Keratinocyte (primary cell): ENCODE measurements at regions not wholly inside any gene's neighbourhood (a gene's known extent, or its start where the extent isn't known, plus 50 kb on each side); places are given as distances from the start of the nearest gene placed in this dataset.

Experiments
- EZH2 ChIP-seq: IDR thresholded peaks from one replicate; pipeline ENCODE4 v1.6.1; 2012; ENCODE audit warnings: inconsistent platforms, mild to moderate bottlenecking, low read length, moderate library complexity
- TF ChIP-seq, protein P1 (sequence below), 3 experiments: IDR thresholded peaks in 1 of 3; conservative IDR thresholded peaks in 1 of 3; optimal IDR thresholded peaks in 1 of 3; 2 replicates in 2 of 3; 3 replicates in 1 of 3; pipeline versions ENCODE3 to v1.5.1; 2011; ENCODE audit warnings: low read length in 3 of 3, mild to moderate bottlenecking in 3 of 3, moderate library complexity in 2 of 3, control low read depth in 1 of 3, inconsistent platforms in 1 of 3; ENCODE audit not compliant: insufficient read depth in 2 of 3; ENCODE audit errors: extremely low read depth in 1 of 3

GRCh38 chr15:23793191-23793680, 106.1 kb upstream of the NDN start:
- TF ChIP-seq, protein P1, sequence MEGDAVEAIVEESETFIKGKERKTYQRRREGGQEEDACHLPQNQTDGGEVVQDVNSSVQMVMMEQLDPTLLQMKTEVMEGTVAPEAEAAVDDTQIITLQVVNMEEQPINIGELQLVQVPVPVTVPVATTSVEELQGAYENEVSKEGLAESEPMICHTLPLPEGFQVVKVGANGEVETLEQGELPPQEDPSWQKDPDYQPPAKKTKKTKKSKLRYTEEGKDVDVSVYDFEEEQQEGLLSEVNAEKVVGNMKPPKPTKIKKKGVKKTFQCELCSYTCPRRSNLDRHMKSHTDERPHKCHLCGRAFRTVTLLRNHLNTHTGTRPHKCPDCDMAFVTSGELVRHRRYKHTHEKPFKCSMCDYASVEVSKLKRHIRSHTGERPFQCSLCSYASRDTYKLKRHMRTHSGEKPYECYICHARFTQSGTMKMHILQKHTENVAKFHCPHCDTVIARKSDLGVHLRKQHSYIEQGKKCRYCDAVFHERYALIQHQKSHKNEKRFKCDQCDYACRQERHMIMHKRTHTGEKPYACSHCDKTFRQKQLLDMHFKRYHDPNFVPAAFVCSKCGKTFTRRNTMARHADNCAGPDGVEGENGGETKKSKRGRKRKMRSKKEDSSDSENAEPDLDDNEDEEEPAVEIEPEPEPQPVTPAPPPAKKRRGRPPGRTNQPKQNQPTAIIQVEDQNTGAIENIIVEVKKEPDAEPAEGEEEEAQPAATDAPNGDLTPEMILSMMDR (optimal IDR thresholded peaks at IDR 0.05 in 1 of 3, IDR thresholded peaks at IDR 0.05 in 1 of 3, conservative IDR thresholded peaks at IDR 0.05 in 1 of 3; ENCODE audit: extremely low read depth in 1 of 3, insufficient read depth in 2 of 3, low read length in 3 of 3), result no peak
- TF ChIP-seq EZH2, result no peak
